Calu3 (cell line): ENCODE measurements at regions not wholly inside any gene's neighbourhood (a gene's known extent, or its start where the extent isn't known, plus 50 kb on each side); places are given as distances from the start of the nearest gene placed in this dataset.

Experiments used
- BruUV-seq: library from RNA; stranded (reverse); fragments of 400-500 nt; replicated peaks from 2 replicates; lab custom pipeline; 2021; lab: Mats Ljungman, UMichigan
- CTCF ChIA-PET: fragments of 300-600 bp; sonication (Branson Sonifier 250); formaldehyde crosslinking; loops from one replicate; lab custom pipeline; 2022; ENCODE audit warnings: antibody characterized with exemption; lab: Charles Lee
- DNase-seq: peaks from one replicate; pipeline ENCODE4 v3.0.0; 2022
- H3K27ac Mint-ChIP-seq: one replicate; pipeline ENCODE4 v1.8.0; 2022; ENCODE audit warnings: mixed read lengths; ENCODE audit not compliant: unreplicated experiment
- H3K27me3 Mint-ChIP-seq: one replicate; pipeline ENCODE4 v1.8.0; 2022; ENCODE audit warnings: mixed read lengths; ENCODE audit not compliant: unreplicated experiment
- H3K36me3 Mint-ChIP-seq: one replicate; pipeline ENCODE4 v1.8.0; 2022; ENCODE audit warnings: mild to moderate bottlenecking, moderate library complexity, mixed read lengths; ENCODE audit not compliant: insufficient read depth, unreplicated experiment
- H3K4me1 Mint-ChIP-seq: one replicate; pipeline ENCODE4 v1.8.0; 2022; ENCODE audit warnings: mild to moderate bottlenecking, low read depth, mixed read lengths; ENCODE audit not compliant: unreplicated experiment
- H3K4me3 Mint-ChIP-seq: one replicate; pipeline ENCODE4 v1.8.0; 2022; ENCODE audit warnings: mild to moderate bottlenecking, low read depth, moderate library complexity, mixed read lengths; ENCODE audit not compliant: unreplicated experiment
- H3K9me3 Mint-ChIP-seq: one replicate; pipeline ENCODE4 v1.8.0; 2022; ENCODE audit warnings: low read depth, mixed read lengths; ENCODE audit not compliant: unreplicated experiment
- CTCF ChIP-seq: fragments of 200-600 bp; IDR thresholded peaks from one replicate; pipeline ENCODE4 v1.8.0; 2022; ENCODE audit warnings: antibody characterized with exemption; ENCODE audit not compliant: unreplicated experiment
- intact Hi-C: fragments of 100-400 bp; cut with micrococcal nuclease; formaldehyde crosslinking; loops from one replicate; pipeline ENCODE4 v1.10.0; 2022; ENCODE audit not compliant: unreplicated experiment

- Mint-ChIP-seq H3K27ac (no peak overlapping the region), H3K36me3 (no peaks in the 10 kb centered on the region), H3K27me3 (no peaks in the 10 kb centered on the region), H3K9me3 (peaks cover 14% of the 10 kb centered on the region), H3K4me3 (no peak overlapping the region), H3K4me1 (no peaks in the 10 kb centered on the region)
- no TSS peak for BruUV-seq
- CTCF ChIA-PET = no interaction called here
- intact Hi-C loops = no loop called here
- no peak for TF ChIP-seq CTCF
- DNase-seq = no peak
Observed at GRCh38 chr10:10207538-10207937, 810.1 kb upstream of the CELF2 start.

GRCh38 chr10:10208196-10208595 lies 809.5 kb upstream of the CELF2 start:
- H3K36me3 Mint-ChIP-seq = no peaks in the 10 kb centered on the region
- H3K27ac Mint-ChIP-seq = no peak overlapping the region
- H3K4me1 Mint-ChIP-seq = no peaks in the 10 kb centered on the region
- intact Hi-C loops = no loop called here
- H3K27me3 Mint-ChIP-seq = no peaks in the 10 kb centered on the region
- peaks cover 8% of the 10 kb centered on the region for H3K9me3 Mint-ChIP-seq
- CTCF ChIA-PET = no interaction called here
- no TSS peak for BruUV-seq
- H3K4me3 Mint-ChIP-seq = no peak overlapping the region
- no peak for TF ChIP-seq CTCF
- DNase-seq = no peak

GRCh38 chr10:10209167-10209566 lies 808.5 kb upstream of the CELF2 start:
- TF ChIP-seq CTCF = no peak
- Mint-ChIP-seq H3K27me3 (no peaks in the 10 kb centered on the region), H3K27ac (no peak overlapping the region), H3K36me3 (no peaks in the 10 kb centered on the region), H3K4me3 (no peak overlapping the region), H3K4me1 (no peaks in the 10 kb centered on the region), H3K9me3 (peaks cover 8% of the 10 kb centered on the region)
- BruUV-seq = no TSS peak
- CTCF ChIA-PET = no interaction called here
- intact Hi-C loops = no loop called here
- no peak for DNase-seq

GRCh38 chr10:10211409-10211808 lies 806.3 kb upstream of the CELF2 start:
- intact Hi-C loops = no loop called here
- TF ChIP-seq CTCF = no peak
- CTCF ChIA-PET = no interaction called here
- no TSS peak for BruUV-seq
- H3K9me3 Mint-ChIP-seq = peaks cover 14% of the 10 kb centered on the region
- H3K36me3 Mint-ChIP-seq = no peaks in the 10 kb centered on the region
- H3K4me1 Mint-ChIP-seq = no peaks in the 10 kb centered on the region
- DNase-seq = no peak
- H3K27me3 Mint-ChIP-seq = no peaks in the 10 kb centered on the region
- H3K27ac Mint-ChIP-seq = no peak overlapping the region
- H3K4me3 Mint-ChIP-seq = no peak overlapping the region
